Esophagus muscularis mucosa (tissue), 4 donors: ENCODE measurements at regions not wholly inside any gene's neighbourhood (a gene's known extent, or its start where the extent isn't known, plus 50 kb on each side); places are given as distances from the start of the nearest gene placed in this dataset.
"Not testable (repeated sequence)": the region's sequence is repeated elsewhere in the genome, so short reads cannot be mapped to it uniquely, and the experiment has no call there.

ENCODE experiments used
- DNase-seq: peaks from one replicate; pipeline ENCODE4 v3.0.0-alpha.2; 2017; ENCODE audit errors: extremely low spot score
- H3K27ac ChIP-seq, 4 donors: fragments of 200-600 bp; sonication (generic); replicated peaks in 1 of 4; 1 replicate in 3 of 4; 2 replicates in 1 of 4; pipeline ENCODE4 v1.5.1; 2016 to 2019; ENCODE audit warnings: mild to moderate bottlenecking in 1 of 4
- H3K27me3 ChIP-seq, 4 donors: fragments of 200-600 bp; sonication (generic); one replicate each; pipeline versions ENCODE4 v1.5.1 to v1.6.0; 2016 to 2019
- H3K36me3 ChIP-seq, 4 donors: fragments of 200-600 bp; sonication (generic); one replicate each; pipeline ENCODE4 v1.5.1; 2016 to 2019
- H3K4me1 ChIP-seq, 4 donors: fragments of 200-600 bp; sonication (generic); one replicate each; pipeline ENCODE4 v1.5.1; 2016 to 2019
- H3K4me3 ChIP-seq, 4 donors: fragments of 200-600 bp; sonication (generic); 1 replicate in 2 of 4; 2 replicates in 2 of 4; pipeline ENCODE4 v1.5.1; 2016 to 2019; ENCODE audit warnings: mild to moderate bottlenecking in 4 of 4, moderate library complexity in 1 of 4
- H3K9me3 ChIP-seq, 4 donors: fragments of 200-600 bp; sonication (generic); 1 replicate in 3 of 4; 2 replicates in 1 of 4; pipeline ENCODE4 v1.5.1; 2016 to 2019
- CTCF ChIP-seq, 3 experiments: fragments of 200-600 bp in 2 of 3; fragments of 450-650 bp in 1 of 3; sonication (generic) in 2 of 3; IDR thresholded peaks; one replicate each; pipeline ENCODE4 v1.5.1; 2017 to 2019; ENCODE audit warnings: antibody characterized with exemption in 3 of 3, mild to moderate bottlenecking in 2 of 3, moderate library complexity in 1 of 3
- EP300 ChIP-seq: sonication (generic); formaldehyde crosslinking; IDR thresholded peaks from one replicate; pipeline ENCODE4 v1.6.1; 2017; ENCODE audit warnings: antibody characterized with exemption
- POLR2A ChIP-seq: fragments of 450-650 bp; IDR thresholded peaks from one replicate; pipeline ENCODE4 v1.6.1; 2017; ENCODE audit warnings: antibody characterized with exemption, moderate library complexity, mild to moderate bottlenecking, low read depth
- POLR2AphosphoS5 ChIP-seq, 2 donors: sonication (generic); formaldehyde crosslinking; IDR thresholded peaks; one replicate each; pipeline ENCODE4 v1.6.1; 2017; ENCODE audit warnings: antibody characterized with exemption in 2 of 2
- WGBS: methylation state at CpG from one replicate; pipeline ENCODE4 v1.1.5; 2018; 5-methylcytosine and 5-hydroxymethylcytosine counted together
- intact Hi-C: fragments of 100-400 bp; cut with DNase I; formaldehyde crosslinking; loops from one replicate; pipeline ENCODE4 v1.15.1; 2023

GRCh38 chr5:57931807-57932206 is 449.2 kb upstream of the ACTBL2 start:
- H3K9me3 ChIP-seq = peaks cover 0 to 7% (median 3%) of the 10 kb centered on the region in 4 donors
- H3K4me1 ChIP-seq = no peaks in the 10 kb centered on the region
- TF ChIP-seq CTCF (IDR thresholded peaks at IDR 0.05) = no peak
- no peak for TF ChIP-seq POLR2AphosphoS5 (IDR thresholded peaks at IDR 0.05)
- TF ChIP-seq POLR2A = no peak
- TF ChIP-seq EP300 = no peak
- H3K27ac ChIP-seq = no peak overlapping the region
- no peak for DNase-seq
- no peaks in the 10 kb centered on the region for H3K36me3 ChIP-seq
- H3K27me3 ChIP-seq = no peaks in the 10 kb centered on the region
- no peak overlapping the region for H3K4me3 ChIP-seq
- intact Hi-C loops = no loop called here
- WGBS = 81% methylated on average over 1 of the region's 1 CpG

- no peak overlapping the region for H3K27ac ChIP-seq
- no peaks in the 10 kb centered on the region for H3K27me3 ChIP-seq
- intact Hi-C loops = no loop called here
- no peaks in the 10 kb centered on the region for H3K4me1 ChIP-seq
- H3K4me3 ChIP-seq = no peak overlapping the region
- peaks cover 0 to 7% (median 3%) of the 10 kb centered on the region in 4 donors for H3K9me3 ChIP-seq
- no peaks in the 10 kb centered on the region for H3K36me3 ChIP-seq
- no peak for DNase-seq
- TF ChIP-seq POLR2A (no peak), CTCF (IDR thresholded peaks at IDR 0.05) (no peak), EP300 (no peak), POLR2AphosphoS5 (IDR thresholded peaks at IDR 0.05) (no peak)
Measured at GRCh38 chr5:57931352-57931751, 448.7 kb upstream of the ACTBL2 start.

GRCh38 chr5:57929271-57929670 is 446.7 kb upstream of the ACTBL2 start:
- 81% methylated on average over 5 of the region's 5 CpGs for WGBS
- Histone ChIP-seq H3K27ac (no peak overlapping the region), H3K4me3 (no peak overlapping the region), H3K9me3 (peaks cover 0 to 7% (median 3%) of the 10 kb centered on the region in 4 donors), H3K27me3 (no peaks in the 10 kb centered on the region), H3K36me3 (no peaks in the 10 kb centered on the region), H3K4me1 (no peaks in the 10 kb centered on the region)
- intact Hi-C loops = no loop called here
- DNase-seq = no peak
- no peak for TF ChIP-seq EP300
- no peak for TF ChIP-seq POLR2A
- TF ChIP-seq CTCF (IDR thresholded peaks at IDR 0.05) = no peak
- TF ChIP-seq POLR2AphosphoS5 (IDR thresholded peaks at IDR 0.05) = no peak

GRCh38 chr5:57923094-57923493 is 440.5 kb upstream of the ACTBL2 start:
- H3K27me3 ChIP-seq, intact Hi-C loops: not testable (repeated sequence)
- WGBS = 85% methylated on average over 6 of the region's 6 CpGs

GRCh38 chr5:57917004-57917403 is 434.4 kb upstream of the ACTBL2 start:
- intact Hi-C loops = no loop called here
- WGBS = 49% methylated on average over 2 of the region's 2 CpGs
- TF ChIP-seq EP300 = no peak
- TF ChIP-seq POLR2A = no peak
- no peak for TF ChIP-seq POLR2AphosphoS5 (IDR thresholded peaks at IDR 0.05)
- no peak for TF ChIP-seq CTCF (IDR thresholded peaks at IDR 0.05)

More at GRCh38 chr5:57923094-57923493, 440.5 kb upstream of the ACTBL2 start:
- DNase-seq, H3K4me3 ChIP-seq, H3K27ac ChIP-seq, H3K4me1 ChIP-seq, H3K9me3 ChIP-seq, H3K36me3 ChIP-seq: not testable (repeated sequence)

More at GRCh38 chr5:57917004-57917403, 434.4 kb upstream of the ACTBL2 start:
- Histone ChIP-seq H3K4me1 (no peaks in the 10 kb centered on the region), H3K27me3 (no peaks in the 10 kb centered on the region), H3K4me3 (no peak overlapping the region), H3K27ac (no peak overlapping the region), H3K9me3 (no peaks in the 10 kb centered on the region), H3K36me3 (no peaks in the 10 kb centered on the region)
- DNase-seq = no peak
